ENCODE measurements at regions not wholly inside any gene's neighbourhood (a gene's known extent, or its start where the extent isn't known, plus 50 kb on each side); places are given as distances from the start of the nearest gene placed in this dataset.

DNA sequence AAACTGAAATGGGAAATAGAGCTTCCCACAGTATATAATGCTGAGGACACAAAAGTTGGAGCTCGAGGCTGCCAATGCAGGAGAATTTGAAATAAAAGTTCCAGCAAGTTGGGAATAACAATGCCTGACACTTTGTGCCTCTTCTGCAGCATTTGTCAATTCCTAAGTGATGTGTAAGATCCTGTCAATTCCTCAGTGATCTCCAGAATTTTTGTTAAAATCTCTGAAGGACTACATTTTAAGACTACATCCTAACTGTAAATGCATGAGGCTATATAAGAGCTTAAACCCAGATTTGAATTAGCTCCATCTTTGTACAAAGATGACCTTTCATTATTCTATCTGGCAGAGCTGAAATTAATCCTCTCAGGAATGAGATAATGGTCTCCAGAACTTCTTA lies 208.2 kb downstream of the COL12A1 start:
- H3K4me1 ChIP-seq (ENCODE audit: control insufficient read depth in 2 of 2, insufficient read depth in 2 of 2, low read length in 2 of 2), result no peaks in the 10 kb centered on the region
- no peaks in the 10 kb centered on the region for H3K9me3 Mint-ChIP-seq (ENCODE audit: insufficient read depth)
- ChIA-PET CTCF (no interaction called here), POLR2A (no interaction called here)
- H3K79me2 ChIP-seq (ENCODE audit: control insufficient read depth, insufficient read depth, low read length), result no peaks in the 10 kb centered on the region
- no peaks in the 10 kb centered on the region for H3K27me3 ChIP-seq (replicated peaks in 1 of 4; ENCODE audit: control extremely low read depth in 1 of 4, control insufficient read depth in 3 of 4, insufficient read depth in 4 of 4, low read length in 3 of 4)
- H3K27ac Mint-ChIP-seq, result no peak overlapping the region
- 80% methylated on average over 1 of the region's 1 CpG for WGBS (ENCODE audit: insufficient coverage)
- H3K4me2 ChIP-seq (replicated peaks; ENCODE audit: low read depth, low read length, poor library complexity, severe bottlenecking), result no peak overlapping the region
- intact Hi-C loops (cut with micrococcal nuclease), result no loop called here
- no peaks in the 10 kb centered on the region for H4K20me1 ChIP-seq (ENCODE audit: control insufficient read depth, insufficient read depth, low read length, poor library complexity, severe bottlenecking)
- H3K36me3 ChIP-seq (replicated peaks in 1 of 2; ENCODE audit: control extremely low read depth in 1 of 2, control insufficient read depth in 1 of 2, extremely low read depth in 1 of 2, insufficient read depth in 2 of 2, low read length in 1 of 2), result no peaks in the 10 kb centered on the region
- H3K4me3 Mint-ChIP-seq, result no peak overlapping the region
- no peaks in the 10 kb centered on the region for H3K27me3 Mint-ChIP-seq
- TF ChIP-seq EZH2 (IDR thresholded peaks at IDR 0.05; ENCODE audit: borderline replicate concordance, insufficient read depth, low read depth, low read length, poor library complexity, severe bottlenecking) (no peak), CTCF (IDR thresholded peaks at IDR 0.05) (no peak)
- DNase-seq, result no peak
- no peaks in the 10 kb centered on the region for H3K4me1 Mint-ChIP-seq
- no peak for ATAC-seq (ENCODE audit: low read depth)
- no peak overlapping the region for H3K27ac ChIP-seq (ENCODE audit: low read length in 2 of 2)
- H3K9ac ChIP-seq (ENCODE audit: low read length), result no peak overlapping the region
- H2AFZ ChIP-seq (ENCODE audit: insufficient read depth, low read depth, low read length, poor library complexity, severe bottlenecking), result no peak overlapping the region
- H3K4me3 ChIP-seq (ENCODE audit: control extremely low read depth in 1 of 5, extremely low read depth in 1 of 5, insufficient read depth in 1 of 5, low read depth in 2 of 5, low read length in 4 of 5), result no peak overlapping the region
- H3K9me3 ChIP-seq (ENCODE audit: control extremely low read depth in 1 of 3, control insufficient read depth in 2 of 3, insufficient read depth in 1 of 3, low read length in 2 of 3), result no peaks in the 10 kb centered on the region

- no peaks in the 10 kb centered on the region for H3K9me3 Mint-ChIP-seq (ENCODE audit: insufficient read depth)
- Histone ChIP-seq H3K27me3 (replicated peaks in 1 of 4; ENCODE audit: control extremely low read depth in 1 of 4, control insufficient read depth in 3 of 4, insufficient read depth in 4 of 4, low read length in 3 of 4) (no peaks in the 10 kb centered on the region), H3K4me3 (ENCODE audit: control extremely low read depth in 1 of 5, extremely low read depth in 1 of 5, insufficient read depth in 1 of 5, low read depth in 2 of 5, low read length in 4 of 5) (no peak overlapping the region), H3K36me3 (replicated peaks in 1 of 2; ENCODE audit: control extremely low read depth in 1 of 2, control insufficient read depth in 1 of 2, extremely low read depth in 1 of 2, insufficient read depth in 2 of 2, low read length in 1 of 2) (no peaks in the 10 kb centered on the region), H2AFZ (ENCODE audit: insufficient read depth, low read depth, low read length, poor library complexity, severe bottlenecking) (no peak overlapping the region), H3K4me2 (replicated peaks; ENCODE audit: low read depth, low read length, poor library complexity, severe bottlenecking) (no peak overlapping the region), H4K20me1 (ENCODE audit: control insufficient read depth, insufficient read depth, low read length, poor library complexity, severe bottlenecking) (no peaks in the 10 kb centered on the region), H3K9me3 (ENCODE audit: control extremely low read depth in 1 of 3, control insufficient read depth in 2 of 3, insufficient read depth in 1 of 3, low read length in 2 of 3) (no peaks in the 10 kb centered on the region), H3K9ac (ENCODE audit: low read length) (no peak overlapping the region), H3K79me2 (ENCODE audit: control insufficient read depth, insufficient read depth, low read length) (no peaks in the 10 kb centered on the region), H3K27ac (ENCODE audit: low read length in 2 of 2) (no peak overlapping the region), H3K4me1 (ENCODE audit: control insufficient read depth in 2 of 2, insufficient read depth in 2 of 2, low read length in 2 of 2) (no peaks in the 10 kb centered on the region)
- no peaks in the 10 kb centered on the region for H3K4me1 Mint-ChIP-seq
- H3K27ac Mint-ChIP-seq, result no peak overlapping the region
- CTCF ChIA-PET, result no interaction called here
- ATAC-seq (ENCODE audit: low read depth) (no peak), DNase-seq (no peak)
- intact Hi-C loops (cut with micrococcal nuclease), result no loop called here
- H3K4me3 Mint-ChIP-seq, result no peak overlapping the region
- WGBS (ENCODE audit: insufficient coverage), result no CpG with 5 or more reads among the region's 1 CpG
- POLR2A ChIA-PET, result no interaction called here
- TF ChIP-seq CTCF (IDR thresholded peaks at IDR 0.05) (no peak), EZH2 (IDR thresholded peaks at IDR 0.05; ENCODE audit: borderline replicate concordance, insufficient read depth, low read depth, low read length, poor library complexity, severe bottlenecking) (no peak)
- no peaks in the 10 kb centered on the region for H3K27me3 Mint-ChIP-seq
Measured at GRCh38 chr6:74993136-74993535, 212.7 kb downstream of the COL12A1 start.
